Liver (tissue), 8 donors: ENCODE measurements at regions not wholly inside any gene's neighbourhood (a gene's known extent, or its start where the extent isn't known, plus 50 kb on each side); places are given as distances from the start of the nearest gene placed in this dataset.

Experiments
- DNase-seq: peaks from one replicate; pipeline ENCODE4 v3.0.0-alpha.2; 2017; ENCODE audit warnings: low spot score
- H3K27ac ChIP-seq, 2 donors: one replicate each; pipeline ENCODE4 v1.7.0; 2013; ENCODE audit warnings: inconsistent platforms in 2 of 2, low read length in 2 of 2, control low read depth in 1 of 2, low read depth in 1 of 2, mild to moderate bottlenecking in 1 of 2
- H3K27me3 ChIP-seq, 4 donors: one replicate each; pipeline versions ENCODE4 v1.6.1 to v1.7.0; 2013; ENCODE audit warnings: low read length in 3 of 4, inconsistent platforms in 1 of 4, mild to moderate bottlenecking in 1 of 4, moderate library complexity in 1 of 4; ENCODE audit not compliant: control insufficient read depth in 4 of 4, insufficient read depth in 4 of 4
- H3K36me3 ChIP-seq, 4 donors: one replicate each; pipeline versions ENCODE4 v1.6.1 to v1.7.0; 2013; ENCODE audit warnings: low read length in 3 of 4, mild to moderate bottlenecking in 3 of 4, low read depth in 1 of 4, moderate library complexity in 1 of 4; ENCODE audit not compliant: control insufficient read depth in 4 of 4, insufficient read depth in 3 of 4
- H3K4me1 ChIP-seq, 4 donors: one replicate each; pipeline versions ENCODE4 v1.6.1 to v1.7.0; 2013; ENCODE audit warnings: low read length in 3 of 4, mild to moderate bottlenecking in 3 of 4, moderate library complexity in 1 of 4; ENCODE audit not compliant: control insufficient read depth in 4 of 4, insufficient read depth in 4 of 4
- H3K4me3 ChIP-seq, 3 donors: one replicate each; pipeline versions ENCODE4 v1.6.1 to v1.7.0; 2013; ENCODE audit warnings: low read length in 3 of 3, control low read depth in 1 of 3, low read depth in 1 of 3, mild to moderate bottlenecking in 1 of 3
- H3K9ac ChIP-seq, 2 donors: one replicate each; pipeline ENCODE4 v1.7.0; 2013; ENCODE audit warnings: low read length in 2 of 2, mild to moderate bottlenecking in 2 of 2, moderate library complexity in 2 of 2, control low read depth in 1 of 2, low read depth in 1 of 2
- H3K9me3 ChIP-seq, 4 donors: one replicate each; pipeline versions ENCODE4 v1.6.1 to v1.7.0; 2013; ENCODE audit warnings: low read length in 3 of 4; ENCODE audit not compliant: control insufficient read depth in 4 of 4
- ATF3 ChIP-seq: IDR thresholded peaks from 2 replicates; pipeline ENCODE4 v1.6.1; 2016; ENCODE audit warnings: antibody characterized with exemption
- EGR1 ChIP-seq, 2 donors: IDR thresholded peaks; 2 replicates each; pipeline ENCODE4 v1.6.1; 2016 to 2018; ENCODE audit warnings: antibody characterized with exemption in 2 of 2, low read depth in 2 of 2
- FOXA1 ChIP-seq: IDR thresholded peaks from 2 replicates; pipeline ENCODE4 v1.6.1; 2016; ENCODE audit warnings: antibody characterized with exemption
- FOXA2 ChIP-seq: IDR thresholded peaks from 2 replicates; pipeline ENCODE4 v1.6.1; 2016; ENCODE audit warnings: antibody characterized with exemption
- GABPA ChIP-seq, 2 donors: IDR thresholded peaks in 1 of 2; conservative IDR thresholded peaks in 1 of 2; 2 replicates each; pipeline ENCODE4 v1.6.1; 2016; ENCODE audit warnings: antibody characterized with exemption in 2 of 2, mild to moderate bottlenecking in 1 of 2, moderate library complexity in 1 of 2
- HNF4G ChIP-seq: IDR thresholded peaks from 2 replicates; pipeline ENCODE4 v1.6.1; 2016; ENCODE audit warnings: antibody characterized with exemption
- JUND ChIP-seq, 2 donors: IDR thresholded peaks; 2 replicates each; pipeline ENCODE4 v1.6.1; 2016; ENCODE audit warnings: antibody characterized with exemption in 2 of 2
- MAX ChIP-seq: IDR thresholded peaks from 2 replicates; pipeline ENCODE4 v1.6.1; 2016; ENCODE audit warnings: antibody characterized with exemption
- NR2F2 ChIP-seq: IDR thresholded peaks from 2 replicates; pipeline ENCODE4 v1.6.1; 2016; ENCODE audit warnings: antibody characterized with exemption
- RAD21 ChIP-seq, 2 donors: IDR thresholded peaks; 2 replicates each; pipeline ENCODE4 v1.6.1; 2016; ENCODE audit warnings: antibody characterized with exemption in 2 of 2, mild to moderate bottlenecking in 2 of 2
- RXRA ChIP-seq, 2 donors: IDR thresholded peaks; 2 replicates each; pipeline ENCODE4 v1.6.1; 2017 to 2018; ENCODE audit warnings: antibody characterized with exemption in 2 of 2, mild to moderate bottlenecking in 1 of 2
- SP1 ChIP-seq: IDR thresholded peaks from 2 replicates; pipeline ENCODE4 v1.6.1; 2018; ENCODE audit warnings: antibody characterized with exemption, mild to moderate bottlenecking
- TAF1 ChIP-seq: conservative IDR thresholded peaks from 2 replicates; pipeline ENCODE4 v1.6.1; 2016; ENCODE audit warnings: antibody characterized with exemption, mild to moderate bottlenecking
- YY1 ChIP-seq: IDR thresholded peaks from 2 replicates; pipeline ENCODE4 v1.6.1; 2016; ENCODE audit warnings: antibody characterized with exemption, mild to moderate bottlenecking
- ZBTB33 ChIP-seq: IDR thresholded peaks from 2 replicates; pipeline ENCODE4 v1.6.1; 2016; ENCODE audit warnings: antibody characterized with exemption
- WGBS: extraction: QIAGEN DNeasy Blood & Tissue Kit; methylation state at CpG from one replicate; pipeline ENCODE4 v1.1.7; 2013; 5-methylcytosine and 5-hydroxymethylcytosine counted together
- TF ChIP-seq, protein P1 (sequence below): IDR thresholded peaks from 2 replicates; pipeline ENCODE4 v1.6.1; 2016; ENCODE audit warnings: antibody characterized with exemption, mild to moderate bottlenecking
- TF ChIP-seq, protein P2 (sequence below): fragments of 150-350 bp; IDR thresholded peaks from 2 replicates; pipeline ENCODE4 v1.5.1; 2017; ENCODE audit warnings: improper control_type of control experiment, low read depth, low read length; ENCODE audit not compliant: missing input control
- donor health status: healthy.
- donor health status: healthy.
- donor health status: healthy.
- donor health status: healthy.
- donor health status: healthy.

- Histone ChIP-seq H3K27me3 (no peaks in the 10 kb centered on the region), H3K4me1 (no peaks in the 10 kb centered on the region), H3K36me3 (no peaks in the 10 kb centered on the region), H3K27ac (no peak overlapping the region), H3K9ac (no peak overlapping the region), H3K4me3 (no peak overlapping the region), H3K9me3 (no peaks in the 10 kb centered on the region)
- no peak for DNase-seq
- TF ChIP-seq HNF4G (no peak), ZBTB33 (no peak), SP1 (no peak), RXRA (IDR thresholded peaks at IDR 0.05) (no peak), JUND (IDR thresholded peaks at IDR 0.05) (no peak), TAF1 (no peak), MAX (no peak), NR2F2 (no peak), EGR1 (IDR thresholded peaks at IDR 0.05; ENCODE audit: low read depth in 2 of 2) (no peak), GABPA (IDR thresholded peaks at IDR 0.05 in 1 of 2, conservative IDR thresholded peaks at IDR 0.05 in 1 of 2) (no peak), YY1 (no peak), FOXA2 (no peak), FOXA1 (no peak), ATF3 (no peak)
- TF ChIP-seq, protein P1, sequence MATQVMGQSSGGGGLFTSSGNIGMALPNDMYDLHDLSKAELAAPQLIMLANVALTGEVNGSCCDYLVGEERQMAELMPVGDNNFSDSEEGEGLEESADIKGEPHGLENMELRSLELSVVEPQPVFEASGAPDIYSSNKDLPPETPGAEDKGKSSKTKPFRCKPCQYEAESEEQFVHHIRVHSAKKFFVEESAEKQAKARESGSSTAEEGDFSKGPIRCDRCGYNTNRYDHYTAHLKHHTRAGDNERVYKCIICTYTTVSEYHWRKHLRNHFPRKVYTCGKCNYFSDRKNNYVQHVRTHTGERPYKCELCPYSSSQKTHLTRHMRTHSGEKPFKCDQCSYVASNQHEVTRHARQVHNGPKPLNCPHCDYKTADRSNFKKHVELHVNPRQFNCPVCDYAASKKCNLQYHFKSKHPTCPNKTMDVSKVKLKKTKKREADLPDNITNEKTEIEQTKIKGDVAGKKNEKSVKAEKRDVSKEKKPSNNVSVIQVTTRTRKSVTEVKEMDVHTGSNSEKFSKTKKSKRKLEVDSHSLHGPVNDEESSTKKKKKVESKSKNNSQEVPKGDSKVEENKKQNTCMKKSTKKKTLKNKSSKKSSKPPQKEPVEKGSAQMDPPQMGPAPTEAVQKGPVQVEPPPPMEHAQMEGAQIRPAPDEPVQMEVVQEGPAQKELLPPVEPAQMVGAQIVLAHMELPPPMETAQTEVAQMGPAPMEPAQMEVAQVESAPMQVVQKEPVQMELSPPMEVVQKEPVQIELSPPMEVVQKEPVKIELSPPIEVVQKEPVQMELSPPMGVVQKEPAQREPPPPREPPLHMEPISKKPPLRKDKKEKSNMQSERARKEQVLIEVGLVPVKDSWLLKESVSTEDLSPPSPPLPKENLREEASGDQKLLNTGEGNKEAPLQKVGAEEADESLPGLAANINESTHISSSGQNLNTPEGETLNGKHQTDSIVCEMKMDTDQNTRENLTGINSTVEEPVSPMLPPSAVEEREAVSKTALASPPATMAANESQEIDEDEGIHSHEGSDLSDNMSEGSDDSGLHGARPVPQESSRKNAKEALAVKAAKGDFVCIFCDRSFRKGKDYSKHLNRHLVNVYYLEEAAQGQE = no peak
Observed at GRCh38 chr14:53778263-53778662, 178.4 kb downstream of the BMP4 start.

DNA sequence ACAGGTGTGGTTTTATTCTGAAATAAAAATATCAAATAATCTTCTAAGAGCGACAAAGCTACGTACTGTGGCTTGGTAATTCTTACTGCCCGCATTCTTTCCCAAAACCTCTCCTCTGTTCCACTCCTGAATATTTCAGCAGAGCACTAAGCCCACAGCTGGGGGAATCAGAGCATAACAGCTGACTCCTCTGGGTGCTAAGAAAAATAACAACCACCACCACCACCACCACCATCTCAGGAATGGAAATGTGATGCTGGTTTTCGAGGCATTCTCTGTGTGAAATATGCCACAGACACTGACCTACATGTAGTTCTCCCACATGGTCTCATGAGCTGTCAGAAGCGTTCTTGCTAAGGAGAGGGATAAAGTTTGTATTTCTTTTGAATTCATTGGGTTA lies 183.7 kb downstream of the BMP4 start:
- Histone ChIP-seq H3K27ac (no peak overlapping the region), H3K4me3 (no peak overlapping the region), H3K4me1 (no peaks in the 10 kb centered on the region), H3K27me3 (no peaks in the 10 kb centered on the region), H3K9me3 (no peaks in the 10 kb centered on the region), H3K36me3 (no peaks in the 10 kb centered on the region), H3K9ac (no peak overlapping the region)
- DNase-seq = no peak
- WGBS = 94% methylated on average over 5 of the region's 5 CpGs
- TF ChIP-seq YY1 (no peak), FOXA2 (no peak), GABPA (IDR thresholded peaks at IDR 0.05 in 1 of 2, conservative IDR thresholded peaks at IDR 0.05 in 1 of 2) (no peak), MAX (no peak), NR2F2 (no peak), FOXA1 (no peak), EGR1 (IDR thresholded peaks at IDR 0.05; ENCODE audit: low read depth in 2 of 2) (no peak), SP1 (no peak), ZBTB33 (no peak), RAD21 (IDR thresholded peaks at IDR 0.05) (no peak), ATF3 (no peak), HNF4G (no peak)
- TF ChIP-seq, protein P2, sequence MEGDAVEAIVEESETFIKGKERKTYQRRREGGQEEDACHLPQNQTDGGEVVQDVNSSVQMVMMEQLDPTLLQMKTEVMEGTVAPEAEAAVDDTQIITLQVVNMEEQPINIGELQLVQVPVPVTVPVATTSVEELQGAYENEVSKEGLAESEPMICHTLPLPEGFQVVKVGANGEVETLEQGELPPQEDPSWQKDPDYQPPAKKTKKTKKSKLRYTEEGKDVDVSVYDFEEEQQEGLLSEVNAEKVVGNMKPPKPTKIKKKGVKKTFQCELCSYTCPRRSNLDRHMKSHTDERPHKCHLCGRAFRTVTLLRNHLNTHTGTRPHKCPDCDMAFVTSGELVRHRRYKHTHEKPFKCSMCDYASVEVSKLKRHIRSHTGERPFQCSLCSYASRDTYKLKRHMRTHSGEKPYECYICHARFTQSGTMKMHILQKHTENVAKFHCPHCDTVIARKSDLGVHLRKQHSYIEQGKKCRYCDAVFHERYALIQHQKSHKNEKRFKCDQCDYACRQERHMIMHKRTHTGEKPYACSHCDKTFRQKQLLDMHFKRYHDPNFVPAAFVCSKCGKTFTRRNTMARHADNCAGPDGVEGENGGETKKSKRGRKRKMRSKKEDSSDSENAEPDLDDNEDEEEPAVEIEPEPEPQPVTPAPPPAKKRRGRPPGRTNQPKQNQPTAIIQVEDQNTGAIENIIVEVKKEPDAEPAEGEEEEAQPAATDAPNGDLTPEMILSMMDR = no peak
- TF ChIP-seq, protein P1 = no peak
